K562 (cell line): ENCODE measurements at regions not wholly inside any gene's neighbourhood (a gene's known extent, or its start where the extent isn't known, plus 50 kb on each side); places are given as distances from the start of the nearest gene placed in this dataset.

Experiments
- CEBPB ChIP-seq: fragments of 450-650 bp; IDR thresholded peaks from 2 replicates; pipeline ENCODE4 v1.6.1; 2016; ENCODE audit warnings: missing genetic modification characterization, missing compliant biosample characterization
- CTCFL ChIP-seq: IDR thresholded peaks from 2 replicates; pipeline ENCODE4 v1.6.1; 2011; ENCODE audit warnings: borderline replicate concordance, low read depth, mild to moderate bottlenecking, moderate library complexity, low read length; ENCODE audit not compliant: insufficient read depth, poor library complexity, severe bottlenecking
- E2F1 ChIP-seq: sonication (generic); formaldehyde crosslinking; IDR thresholded peaks from 2 replicates; pipeline ENCODE4 v1.8.1; 2023; ENCODE audit warnings: mild to moderate bottlenecking, missing genetic modification reagents, moderate library complexity
- FOXJ3 ChIP-seq: sonication (generic); formaldehyde crosslinking; IDR thresholded peaks from 2 replicates; pipeline ENCODE4 v1.4.0; 2020; ENCODE audit warnings: mild to moderate bottlenecking, missing genetic modification reagents
- HMGXB4 ChIP-seq: sonication (generic); formaldehyde crosslinking; IDR thresholded peaks from 2 replicates; pipeline ENCODE4 v1.8.1; 2023; ENCODE audit warnings: mild to moderate bottlenecking, missing genetic modification reagents
- NFIX ChIP-seq: fragments of 250-450 bp; sonication (Bioruptor Pico); IDR thresholded peaks from 2 replicates; pipeline ENCODE4 v1.4.0; 2020; ENCODE audit warnings: low read depth, mild to moderate bottlenecking, moderate library complexity
- SP2 ChIP-seq: IDR thresholded peaks from 2 replicates; pipeline ENCODE4 v1.6.1; 2011; ENCODE audit warnings: mild to moderate bottlenecking, low read depth, low read length, moderate library complexity; ENCODE audit not compliant: poor library complexity, severe bottlenecking; ENCODE audit errors: extremely low read depth
- SRF ChIP-seq, 2 experiments: fragments of 250-450, 450-650 bp in 1 of 2; sonication (Bioruptor Pico) in 1 of 2; sonication (generic) in 1 of 2; formaldehyde crosslinking; IDR thresholded peaks; 2 replicates each; pipeline versions ENCODE4 v1.5.0 to v1.5.1; 2020 to 2022; ENCODE audit warnings: mild to moderate bottlenecking in 1 of 2, missing genetic modification reagents in 1 of 2
- TAF7 ChIP-seq: fragments of 450-650 bp; IDR thresholded peaks from 2 replicates; pipeline ENCODE4 v1.6.1; 2016; ENCODE audit warnings: missing genetic modification characterization, missing compliant biosample characterization
- THRAP3 ChIP-seq: fragments of 450-650 bp; IDR thresholded peaks from 2 replicates; pipeline ENCODE4 v1.6.1; 2016; ENCODE audit warnings: mild to moderate bottlenecking, inconsistent platforms, borderline replicate concordance
- TRIM28 ChIP-seq: fragments of 450-650 bp; IDR thresholded peaks from 2 replicates; pipeline ENCODE4 v1.6.1; 2017
- ZBTB8A ChIP-seq: fragments of 450-650 bp; IDR thresholded peaks from 2 replicates; pipeline ENCODE4 v1.6.1; 2018; ENCODE audit warnings: mild to moderate bottlenecking, moderate library complexity; ENCODE audit not compliant: partially characterized antibody
- TF ChIP-seq, protein P1 (sequence below), 3 experiments: IDR thresholded peaks in 2 of 3; conservative IDR thresholded peaks in 1 of 3; 2 replicates each; pipeline ENCODE4 v1.5.1; 2011 to 2012; ENCODE audit warnings: low read length in 3 of 3, mild to moderate bottlenecking in 3 of 3, control low read depth in 2 of 3, improper control_type of control experiment in 1 of 3, inconsistent platforms in 1 of 3, low read depth in 1 of 3, mixed read lengths in 1 of 3, moderate library complexity in 1 of 3; ENCODE audit not compliant: insufficient read depth in 2 of 3

DNA sequence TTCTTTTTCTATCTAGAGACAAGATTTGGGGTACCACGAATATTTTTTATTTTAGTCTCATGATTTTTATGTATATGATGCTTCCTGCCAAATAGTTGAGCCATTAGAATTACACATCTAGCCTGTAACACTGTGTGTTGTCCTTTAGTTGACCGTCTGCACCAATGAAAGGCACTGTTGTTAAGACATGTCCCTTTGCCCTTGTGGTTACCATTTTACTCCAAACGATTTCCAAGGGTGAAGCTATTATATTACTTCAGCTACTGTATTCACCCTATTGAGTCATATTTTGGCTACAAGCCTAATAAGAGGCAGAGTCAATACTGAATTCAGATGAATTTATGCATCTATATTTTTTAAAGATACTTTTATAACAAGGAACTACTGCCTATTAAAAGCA, 207.6 kb downstream of the CETN3 start:
- no peak for TF ChIP-seq ZBTB8A
- no peak for TF ChIP-seq SP2
- TF ChIP-seq TRIM28: no peak
- no peak for TF ChIP-seq NFIX (CRISPR knock-in tag)
- TF ChIP-seq E2F1 (CRISPR knock-in tag): no peak
- TF ChIP-seq SRF (CRISPR knock-in tag; IDR thresholded peaks at IDR 0.05): no peak
- TF ChIP-seq FOXJ3 (CRISPR knock-in tag): no peak
- TF ChIP-seq, protein P1, sequence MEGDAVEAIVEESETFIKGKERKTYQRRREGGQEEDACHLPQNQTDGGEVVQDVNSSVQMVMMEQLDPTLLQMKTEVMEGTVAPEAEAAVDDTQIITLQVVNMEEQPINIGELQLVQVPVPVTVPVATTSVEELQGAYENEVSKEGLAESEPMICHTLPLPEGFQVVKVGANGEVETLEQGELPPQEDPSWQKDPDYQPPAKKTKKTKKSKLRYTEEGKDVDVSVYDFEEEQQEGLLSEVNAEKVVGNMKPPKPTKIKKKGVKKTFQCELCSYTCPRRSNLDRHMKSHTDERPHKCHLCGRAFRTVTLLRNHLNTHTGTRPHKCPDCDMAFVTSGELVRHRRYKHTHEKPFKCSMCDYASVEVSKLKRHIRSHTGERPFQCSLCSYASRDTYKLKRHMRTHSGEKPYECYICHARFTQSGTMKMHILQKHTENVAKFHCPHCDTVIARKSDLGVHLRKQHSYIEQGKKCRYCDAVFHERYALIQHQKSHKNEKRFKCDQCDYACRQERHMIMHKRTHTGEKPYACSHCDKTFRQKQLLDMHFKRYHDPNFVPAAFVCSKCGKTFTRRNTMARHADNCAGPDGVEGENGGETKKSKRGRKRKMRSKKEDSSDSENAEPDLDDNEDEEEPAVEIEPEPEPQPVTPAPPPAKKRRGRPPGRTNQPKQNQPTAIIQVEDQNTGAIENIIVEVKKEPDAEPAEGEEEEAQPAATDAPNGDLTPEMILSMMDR (IDR thresholded peaks at IDR 0.05 in 2 of 3, conservative IDR thresholded peaks at IDR 0.05 in 1 of 3; ENCODE audit: insufficient read depth in 2 of 3, low read depth in 1 of 3, low read length in 3 of 3): no peak
- TF ChIP-seq THRAP3: no peak
- TF ChIP-seq CTCFL: no peak
- TF ChIP-seq HMGXB4 (CRISPR knock-in tag): no peak
- no peak for TF ChIP-seq CEBPB (tag)
- TF ChIP-seq TAF7: no peak
